ENCODE measurements at regions not wholly inside any gene's neighbourhood (a gene's known extent, or its start where the extent isn't known, plus 50 kb on each side); places are given as distances from the start of the nearest gene placed in this dataset.
"Not testable (repeated sequence)": the region's sequence is repeated elsewhere in the genome, so short reads cannot be mapped to it uniquely, and the experiment has no call there.

DNA sequence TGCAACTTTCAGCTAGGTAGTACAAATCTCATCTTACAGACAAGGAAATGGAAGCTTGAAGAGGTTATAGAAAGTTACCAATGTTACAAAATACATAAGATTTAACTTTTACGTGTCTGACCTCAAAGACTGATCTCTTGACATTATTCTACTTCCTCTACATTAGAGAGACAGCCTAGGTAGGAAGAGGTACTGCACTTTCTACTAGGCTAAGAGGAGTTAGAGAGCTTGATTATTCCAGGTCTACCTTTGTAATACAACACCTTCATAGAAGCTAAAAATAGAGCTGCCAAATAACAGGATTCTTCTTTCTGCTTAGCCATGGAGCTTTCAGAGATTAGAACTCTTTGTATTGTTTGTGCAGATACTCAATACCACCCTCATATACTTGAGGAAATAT, 147.6 kb upstream of the NPY2R start:
- H3K27ac ChIP-seq (ENCODE audit: low read length): no peak overlapping the region
- no peak overlapping the region for H3K9ac ChIP-seq (ENCODE audit: low read length)
- H3F3A ChIP-seq (ENCODE audit: insufficient read depth, low read length, poor library complexity, severe bottlenecking): no peaks in the 10 kb centered on the region
- H3K27me3 ChIP-seq (ENCODE audit: insufficient read depth, low read depth, low read length): no peaks in the 10 kb centered on the region
- no peak overlapping the region for H3K4me3 ChIP-seq (ENCODE audit: low read length)
- no peaks in the 10 kb centered on the region for H3K79me2 ChIP-seq (replicated peaks; ENCODE audit: insufficient read depth, low read length)
- no peaks in the 10 kb centered on the region for H3K9me3 ChIP-seq (ENCODE audit: low read length)
- H3K4me2 ChIP-seq (ENCODE audit: low read length): no peak overlapping the region
- H3K36me3 ChIP-seq (ENCODE audit: insufficient read depth, low read length): no peaks in the 10 kb centered on the region
- no peaks in the 10 kb centered on the region for H4K20me1 ChIP-seq (ENCODE audit: insufficient read depth)
- no peaks in the 10 kb centered on the region for H3K9me2 ChIP-seq (ENCODE audit: insufficient read depth, low read length)
- no peak overlapping the region for H2AFZ ChIP-seq (ENCODE audit: low read depth, low read length)
- TF ChIP-seq SMC3 (conservative IDR thresholded peaks at IDR 0.05; ENCODE audit: poor library complexity) (no peak), RAD21 (conservative IDR thresholded peaks at IDR 0.05) (no peak)
- TF ChIP-seq, protein P1, sequence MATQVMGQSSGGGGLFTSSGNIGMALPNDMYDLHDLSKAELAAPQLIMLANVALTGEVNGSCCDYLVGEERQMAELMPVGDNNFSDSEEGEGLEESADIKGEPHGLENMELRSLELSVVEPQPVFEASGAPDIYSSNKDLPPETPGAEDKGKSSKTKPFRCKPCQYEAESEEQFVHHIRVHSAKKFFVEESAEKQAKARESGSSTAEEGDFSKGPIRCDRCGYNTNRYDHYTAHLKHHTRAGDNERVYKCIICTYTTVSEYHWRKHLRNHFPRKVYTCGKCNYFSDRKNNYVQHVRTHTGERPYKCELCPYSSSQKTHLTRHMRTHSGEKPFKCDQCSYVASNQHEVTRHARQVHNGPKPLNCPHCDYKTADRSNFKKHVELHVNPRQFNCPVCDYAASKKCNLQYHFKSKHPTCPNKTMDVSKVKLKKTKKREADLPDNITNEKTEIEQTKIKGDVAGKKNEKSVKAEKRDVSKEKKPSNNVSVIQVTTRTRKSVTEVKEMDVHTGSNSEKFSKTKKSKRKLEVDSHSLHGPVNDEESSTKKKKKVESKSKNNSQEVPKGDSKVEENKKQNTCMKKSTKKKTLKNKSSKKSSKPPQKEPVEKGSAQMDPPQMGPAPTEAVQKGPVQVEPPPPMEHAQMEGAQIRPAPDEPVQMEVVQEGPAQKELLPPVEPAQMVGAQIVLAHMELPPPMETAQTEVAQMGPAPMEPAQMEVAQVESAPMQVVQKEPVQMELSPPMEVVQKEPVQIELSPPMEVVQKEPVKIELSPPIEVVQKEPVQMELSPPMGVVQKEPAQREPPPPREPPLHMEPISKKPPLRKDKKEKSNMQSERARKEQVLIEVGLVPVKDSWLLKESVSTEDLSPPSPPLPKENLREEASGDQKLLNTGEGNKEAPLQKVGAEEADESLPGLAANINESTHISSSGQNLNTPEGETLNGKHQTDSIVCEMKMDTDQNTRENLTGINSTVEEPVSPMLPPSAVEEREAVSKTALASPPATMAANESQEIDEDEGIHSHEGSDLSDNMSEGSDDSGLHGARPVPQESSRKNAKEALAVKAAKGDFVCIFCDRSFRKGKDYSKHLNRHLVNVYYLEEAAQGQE (IDR thresholded peaks at IDR 0.05; ENCODE audit: borderline replicate concordance): no peak

DNA sequence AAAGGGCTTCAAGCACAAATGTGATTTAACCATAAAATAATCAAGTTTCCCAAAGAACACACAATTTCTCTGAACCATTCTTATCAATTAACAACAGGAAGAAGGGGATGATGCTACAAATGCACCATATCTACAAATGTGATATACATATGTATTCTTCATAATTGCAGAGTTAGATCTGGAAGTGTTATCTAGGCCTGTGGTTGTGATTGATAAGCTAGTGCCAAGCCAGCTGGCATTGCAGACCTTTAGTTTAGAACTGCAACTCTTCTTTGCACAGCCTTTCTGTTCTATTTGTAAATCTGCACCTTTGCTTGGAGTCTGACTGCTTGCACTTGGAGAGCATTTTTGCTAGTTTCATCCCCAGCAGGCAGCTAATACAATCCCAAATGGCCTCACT, 145.5 kb upstream of the NPY2R start:
- H3K27ac ChIP-seq (ENCODE audit: low read length): no peak overlapping the region
- H3K9ac ChIP-seq (ENCODE audit: low read length): no peak overlapping the region
- no peak overlapping the region for H2AFZ ChIP-seq (ENCODE audit: low read depth, low read length)
- no peaks in the 10 kb centered on the region for H3K79me2 ChIP-seq (replicated peaks; ENCODE audit: insufficient read depth, low read length)
- H3K4me3 ChIP-seq (ENCODE audit: low read length): no peak overlapping the region
- no peaks in the 10 kb centered on the region for H3F3A ChIP-seq (ENCODE audit: insufficient read depth, low read length, poor library complexity, severe bottlenecking)
- H3K9me3 ChIP-seq (ENCODE audit: low read length): no peaks in the 10 kb centered on the region
- TF ChIP-seq MXI1 (conservative IDR thresholded peaks at IDR 0.05; ENCODE audit: poor library complexity, severe bottlenecking): no peak
- TF ChIP-seq SMC3 (conservative IDR thresholded peaks at IDR 0.05; ENCODE audit: poor library complexity): no peak
- TF ChIP-seq EP300 (conservative IDR thresholded peaks at IDR 0.05; ENCODE audit: poor library complexity, severe bottlenecking): no peak
- no peak for TF ChIP-seq RAD21 (conservative IDR thresholded peaks at IDR 0.05)
- TF ChIP-seq POLR2AphosphoS5 (IDR thresholded peaks at IDR 0.05): no peak
- TF ChIP-seq, protein P2, sequence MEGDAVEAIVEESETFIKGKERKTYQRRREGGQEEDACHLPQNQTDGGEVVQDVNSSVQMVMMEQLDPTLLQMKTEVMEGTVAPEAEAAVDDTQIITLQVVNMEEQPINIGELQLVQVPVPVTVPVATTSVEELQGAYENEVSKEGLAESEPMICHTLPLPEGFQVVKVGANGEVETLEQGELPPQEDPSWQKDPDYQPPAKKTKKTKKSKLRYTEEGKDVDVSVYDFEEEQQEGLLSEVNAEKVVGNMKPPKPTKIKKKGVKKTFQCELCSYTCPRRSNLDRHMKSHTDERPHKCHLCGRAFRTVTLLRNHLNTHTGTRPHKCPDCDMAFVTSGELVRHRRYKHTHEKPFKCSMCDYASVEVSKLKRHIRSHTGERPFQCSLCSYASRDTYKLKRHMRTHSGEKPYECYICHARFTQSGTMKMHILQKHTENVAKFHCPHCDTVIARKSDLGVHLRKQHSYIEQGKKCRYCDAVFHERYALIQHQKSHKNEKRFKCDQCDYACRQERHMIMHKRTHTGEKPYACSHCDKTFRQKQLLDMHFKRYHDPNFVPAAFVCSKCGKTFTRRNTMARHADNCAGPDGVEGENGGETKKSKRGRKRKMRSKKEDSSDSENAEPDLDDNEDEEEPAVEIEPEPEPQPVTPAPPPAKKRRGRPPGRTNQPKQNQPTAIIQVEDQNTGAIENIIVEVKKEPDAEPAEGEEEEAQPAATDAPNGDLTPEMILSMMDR (IDR thresholded peaks at IDR 0.05; ENCODE audit: poor library complexity, severe bottlenecking): no peak
- no peak for TF ChIP-seq TAF1 (IDR thresholded peaks at IDR 0.05; ENCODE audit: low read depth)
- TF ChIP-seq EZH2 (IDR thresholded peaks at IDR 0.05; ENCODE audit: borderline replicate concordance, insufficient read depth, low read length, poor library complexity, severe bottlenecking): no peak
- TF ChIP-seq, protein P1 (IDR thresholded peaks at IDR 0.05; ENCODE audit: borderline replicate concordance): no peak
- no peaks in the 10 kb centered on the region for H4K20me1 ChIP-seq (ENCODE audit: insufficient read depth)
- no peaks in the 10 kb centered on the region for H3K27me3 ChIP-seq (ENCODE audit: insufficient read depth, low read depth, low read length)
- no peaks in the 10 kb centered on the region for H3K36me3 ChIP-seq (ENCODE audit: insufficient read depth, low read length)
- no peaks in the 10 kb centered on the region for H3K9me2 ChIP-seq (ENCODE audit: insufficient read depth, low read length)
- H3K4me2 ChIP-seq (ENCODE audit: low read length): no peak overlapping the region

DNA sequence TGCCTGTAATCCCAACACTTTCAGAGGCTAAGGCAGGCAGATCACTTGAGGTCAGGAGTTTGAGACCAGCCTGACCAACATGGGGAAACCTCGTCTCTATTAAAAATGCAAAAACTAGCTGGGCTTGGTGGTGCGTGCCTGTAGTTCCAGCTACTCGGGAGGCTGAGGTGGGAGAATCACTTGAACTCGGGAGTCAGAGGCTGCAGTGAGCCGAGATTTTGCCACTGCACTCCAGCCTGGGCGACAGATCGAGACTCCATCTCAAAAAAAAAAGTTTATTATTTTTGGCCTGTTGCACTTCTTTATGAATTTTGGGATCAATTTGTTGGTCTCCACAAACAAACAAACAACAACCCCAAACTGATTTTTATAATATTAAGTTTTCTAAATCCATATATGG, 143.5 kb upstream of the NPY2R start:
- not testable (repeated sequence) for H3K9me2 ChIP-seq (ENCODE audit: insufficient read depth, low read length); H3K27ac ChIP-seq (ENCODE audit: low read length); H3F3A ChIP-seq (ENCODE audit: insufficient read depth, low read length, poor library complexity, severe bottlenecking); H3K9ac ChIP-seq (ENCODE audit: low read length); H3K9me3 ChIP-seq (ENCODE audit: low read length); H4K20me1 ChIP-seq (ENCODE audit: insufficient read depth); H3K4me3 ChIP-seq (ENCODE audit: low read length); H3K79me2 ChIP-seq (replicated peaks; ENCODE audit: insufficient read depth, low read length); H2AFZ ChIP-seq (ENCODE audit: low read depth, low read length); H3K36me3 ChIP-seq (ENCODE audit: insufficient read depth, low read length); H3K4me2 ChIP-seq (ENCODE audit: low read length); H3K27me3 ChIP-seq (ENCODE audit: insufficient read depth, low read depth, low read length)
